Hypothalamus (tissue), 51 donors: ENCODE measurements at regions not wholly inside any gene's neighbourhood (a gene's known extent, or its start where the extent isn't known, plus 50 kb on each side); places are given as distances from the start of the nearest gene placed in this dataset.
"Not testable (repeated sequence)": the region's sequence is repeated elsewhere in the genome, so short reads cannot be mapped to it uniquely, and the experiment has no call there.

Experiments
- DNase-seq, 51 donors: peaks; one replicate each; lab custom pipeline; 2025; lab: John Stamatoyannopoulos, UW

- DNase-seq: no peak
Measured at GRCh38 chr5:106649031-106649430, 1021.7 kb downstream of the EFNA5 start.

GRCh38 chr5:106648401-106648800 lies 1022.3 kb downstream of the EFNA5 start:
- no peak for DNase-seq

- no peak for DNase-seq
Measured at GRCh38 chr5:106646106-106646505, 1024.6 kb downstream of the EFNA5 start.

- no peak for DNase-seq
Measured at GRCh38 chr5:106640511-106640910, 1030.2 kb downstream of the EFNA5 start.

GRCh38 chr5:106639488-106639887 lies 1031.2 kb downstream of the EFNA5 start:
- DNase-seq: no peak

GRCh38 chr5:106637275-106637674 lies 1033.5 kb downstream of the EFNA5 start:
- no peak for DNase-seq

- DNase-seq: no peak
Measured at GRCh38 chr5:106634375-106634774, 1036.4 kb downstream of the EFNA5 start.

GRCh38 chr5:106633825-106634224 lies 1036.9 kb downstream of the EFNA5 start:
- DNase-seq: no peak

GRCh38 chr5:106628456-106628855 lies 1042.3 kb downstream of the EFNA5 start:
- DNase-seq: not testable (repeated sequence)

GRCh38 chr5:106610041-106610440 lies 1060.7 kb downstream of the EFNA5 start:
- no peak for DNase-seq

- DNase-seq: no peak
Measured at GRCh38 chr5:106601620-106602019, 1069.1 kb downstream of the EFNA5 start.

- DNase-seq: no peak
Measured at GRCh38 chr5:106600803-106601202, 1069.9 kb downstream of the EFNA5 start.

- DNase-seq: no peak
Measured at GRCh38 chr5:106595864-106596263, 1074.9 kb downstream of the EFNA5 start.

GRCh38 chr5:106584268-106584667 lies 1086.5 kb downstream of the EFNA5 start:
- DNase-seq: no peak

GRCh38 chr5:106578736-106579135 lies 1092.0 kb downstream of the EFNA5 start:
- no peak for DNase-seq

GRCh38 chr5:106574820-106575219 lies 1095.9 kb downstream of the EFNA5 start:
- no peak for DNase-seq

- DNase-seq: no peak
Measured at GRCh38 chr5:106566031-106566430, 1104.7 kb downstream of the EFNA5 start.

GRCh38 chr5:106545325-106545724 lies 1125.4 kb downstream of the EFNA5 start:
- DNase-seq: no peak

- DNase-seq: no peak
Measured at GRCh38 chr5:106543330-106543729, 1127.4 kb downstream of the EFNA5 start.

GRCh38 chr5:106530150-106530549 lies 1140.6 kb downstream of the EFNA5 start:
- no peak for DNase-seq

- no peak for DNase-seq
Measured at GRCh38 chr5:106525438-106525837, 1145.3 kb downstream of the EFNA5 start.

- no peak for DNase-seq
Measured at GRCh38 chr5:106523852-106524251, 1146.9 kb downstream of the EFNA5 start.

- DNase-seq: no peak
Measured at GRCh38 chr5:106522296-106522695, 1148.4 kb downstream of the EFNA5 start.

- DNase-seq: peak in 22 of 51 donors; percentile 1 to 44 (median 14)
Measured at GRCh38 chr5:106521701-106522100, 1149.0 kb downstream of the EFNA5 start.
